ENCODE measurements at regions not wholly inside any gene's neighbourhood (a gene's known extent, or its start where the extent isn't known, plus 50 kb on each side); places are given as distances from the start of the nearest gene placed in this dataset.

DNA sequence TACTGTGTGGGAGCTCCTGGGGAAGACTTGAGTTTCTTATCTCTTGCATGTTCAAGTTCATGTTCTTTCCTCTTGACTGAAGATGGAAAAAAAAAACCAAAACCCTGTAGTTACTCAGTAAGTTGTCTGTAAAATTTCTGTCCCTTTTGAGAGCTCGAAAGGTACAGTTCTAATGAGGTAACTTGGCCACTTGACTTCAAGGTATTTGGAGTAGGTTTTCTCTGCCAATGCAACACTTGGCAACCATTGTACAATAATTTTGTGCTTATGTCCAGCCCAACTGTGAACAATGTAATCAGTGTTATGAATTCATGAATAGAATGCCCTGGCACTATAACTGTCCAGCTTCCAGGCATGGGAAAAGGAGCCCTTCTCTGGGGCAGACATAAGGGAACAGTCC, 111.0 kb downstream of the LIPG start:
- Histone ChIP-seq H3K27ac (no peak overlapping the region), H3K27me3 (no peaks in the 10 kb centered on the region), H3K4me3 (no peak overlapping the region), H3K4me1 (peaks cover 0 to 5% (median 0%) of the 10 kb centered on the region in 4 donors), H3K36me3 (no peaks in the 10 kb centered on the region), H3K9me3 (no peaks in the 10 kb centered on the region)
- no peak for ATAC-seq
- intact Hi-C loops (cut with DNase I) = no loop called here
- no peak for DNase-seq
- WGBS (ENCODE audit: insufficient coverage, low coverage, low lambda C conversion rate, missing lambda C conversion rate) = 83% methylated on average over 1 of the region's 1 CpG
- TF ChIP-seq, protein P1, sequence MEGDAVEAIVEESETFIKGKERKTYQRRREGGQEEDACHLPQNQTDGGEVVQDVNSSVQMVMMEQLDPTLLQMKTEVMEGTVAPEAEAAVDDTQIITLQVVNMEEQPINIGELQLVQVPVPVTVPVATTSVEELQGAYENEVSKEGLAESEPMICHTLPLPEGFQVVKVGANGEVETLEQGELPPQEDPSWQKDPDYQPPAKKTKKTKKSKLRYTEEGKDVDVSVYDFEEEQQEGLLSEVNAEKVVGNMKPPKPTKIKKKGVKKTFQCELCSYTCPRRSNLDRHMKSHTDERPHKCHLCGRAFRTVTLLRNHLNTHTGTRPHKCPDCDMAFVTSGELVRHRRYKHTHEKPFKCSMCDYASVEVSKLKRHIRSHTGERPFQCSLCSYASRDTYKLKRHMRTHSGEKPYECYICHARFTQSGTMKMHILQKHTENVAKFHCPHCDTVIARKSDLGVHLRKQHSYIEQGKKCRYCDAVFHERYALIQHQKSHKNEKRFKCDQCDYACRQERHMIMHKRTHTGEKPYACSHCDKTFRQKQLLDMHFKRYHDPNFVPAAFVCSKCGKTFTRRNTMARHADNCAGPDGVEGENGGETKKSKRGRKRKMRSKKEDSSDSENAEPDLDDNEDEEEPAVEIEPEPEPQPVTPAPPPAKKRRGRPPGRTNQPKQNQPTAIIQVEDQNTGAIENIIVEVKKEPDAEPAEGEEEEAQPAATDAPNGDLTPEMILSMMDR (IDR thresholded peaks at IDR 0.05) = no peak
- no peak for TF ChIP-seq POLR2A (IDR thresholded peaks at IDR 0.05)

DNA sequence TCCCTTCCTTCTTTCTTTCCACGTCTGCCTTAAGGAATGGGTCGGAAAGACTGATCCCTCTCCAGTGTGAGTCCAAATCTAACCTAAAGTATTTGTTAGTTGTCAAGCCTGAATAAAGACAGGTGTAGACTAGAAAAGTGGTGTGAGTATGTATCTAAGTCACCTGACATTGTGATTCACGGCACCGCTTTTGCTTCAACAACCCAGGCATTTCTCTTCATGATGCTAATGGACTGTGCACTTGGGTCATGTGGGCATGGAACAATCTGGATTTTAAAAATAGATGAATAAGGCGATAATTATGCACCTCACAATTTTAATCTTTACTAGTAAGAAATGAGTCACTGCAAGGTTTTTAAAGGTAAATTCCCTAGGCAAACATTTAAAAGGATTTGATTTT, 107.5 kb downstream of the LIPG start:
- H3K27me3 ChIP-seq = no peaks in the 10 kb centered on the region
- H3K9me3 ChIP-seq = no peaks in the 10 kb centered on the region
- 95% methylated on average over 4 of the region's 5 CpGs for WGBS (ENCODE audit: insufficient coverage, low coverage, low lambda C conversion rate, missing lambda C conversion rate)
- TF ChIP-seq POLR2A (IDR thresholded peaks at IDR 0.05) = no peak
- TF ChIP-seq, protein P1 (IDR thresholded peaks at IDR 0.05) = no peak
- H3K27ac ChIP-seq = no peak overlapping the region
- H3K4me3 ChIP-seq = no peak overlapping the region
- H3K36me3 ChIP-seq = no peaks in the 10 kb centered on the region
- H3K4me1 ChIP-seq = peaks cover 0 to 4% (median 0%) of the 10 kb centered on the region in 4 donors
- DNase-seq (no peak), ATAC-seq (no peak)
- intact Hi-C loops (cut with DNase I) = no loop called here

DNA sequence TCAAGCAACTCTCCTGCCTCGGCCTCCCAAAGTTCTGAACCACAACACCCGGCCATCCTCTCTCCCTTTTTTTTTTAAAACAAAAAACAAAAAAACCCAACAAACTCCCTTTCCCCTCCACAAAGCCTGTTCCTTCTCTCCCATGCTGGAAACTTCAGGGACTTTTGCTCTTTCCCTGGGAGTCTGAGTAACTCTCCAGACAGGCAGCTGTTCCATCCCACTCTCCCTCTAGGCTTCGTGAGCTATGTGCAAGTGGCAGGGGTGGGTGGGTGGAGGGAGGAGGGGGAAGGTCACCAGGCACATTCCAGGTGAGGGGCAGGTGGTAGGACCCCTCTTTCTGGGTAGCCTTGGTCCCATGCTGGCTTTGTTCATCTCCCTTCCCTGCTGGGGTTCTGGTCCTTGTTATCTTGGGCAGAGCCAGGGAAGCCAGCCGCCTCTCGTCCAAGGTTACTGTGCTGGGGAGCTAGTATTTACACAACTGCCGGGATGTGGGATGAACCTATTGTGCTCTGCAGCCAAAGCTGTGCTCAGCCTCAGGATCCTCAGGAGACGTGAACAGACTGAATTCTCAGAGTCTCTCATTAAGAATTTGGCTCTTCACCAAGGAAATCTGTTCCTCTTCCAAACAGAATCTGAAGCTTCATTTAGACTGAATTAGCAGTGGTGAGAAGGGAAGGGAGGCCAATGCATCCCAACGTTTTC, 106.9 kb downstream of the LIPG start:
- H3K9me3 ChIP-seq = no peaks in the 10 kb centered on the region
- intact Hi-C loops (cut with DNase I) = no loop called here
- no peak overlapping the region for H3K27ac ChIP-seq
- H3K4me1 ChIP-seq = peaks cover 0 to 4% (median 0%) of the 10 kb centered on the region in 4 donors
- no peak for TF ChIP-seq POLR2A (IDR thresholded peaks at IDR 0.05)
- TF ChIP-seq, protein P1 (IDR thresholded peaks at IDR 0.05) = no peak
- no peak overlapping the region for H3K4me3 ChIP-seq
- no peak for DNase-seq
- no peaks in the 10 kb centered on the region for H3K27me3 ChIP-seq
- peak; percentile 69 to 80 (median 73) for ATAC-seq
- WGBS (ENCODE audit: insufficient coverage, low coverage, low lambda C conversion rate, missing lambda C conversion rate) = 56% methylated on average over 4 of the region's 8 CpGs
- H3K36me3 ChIP-seq = no peaks in the 10 kb centered on the region

DNA sequence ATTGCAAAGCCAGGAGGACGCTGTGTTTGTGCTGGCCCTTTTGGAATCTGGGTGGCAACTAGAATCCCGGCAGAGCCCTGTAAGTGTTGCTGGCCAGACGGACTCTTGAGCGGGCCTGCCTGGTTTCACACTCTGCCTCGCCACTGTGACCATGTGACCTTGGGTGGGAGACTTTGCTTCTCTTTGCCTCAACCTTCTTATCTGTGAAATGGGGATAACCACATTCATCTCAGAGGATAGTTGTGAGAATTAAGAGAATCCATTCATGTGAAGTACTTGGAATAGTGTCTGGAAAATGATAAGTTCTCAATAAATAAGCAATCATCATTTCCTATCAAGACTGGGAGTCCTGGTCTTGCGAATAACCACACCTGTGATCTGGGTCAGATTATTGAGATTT, 105.6 kb downstream of the LIPG start:
- intact Hi-C loops (cut with DNase I) = no loop called here
- TF ChIP-seq, protein P1 (IDR thresholded peaks at IDR 0.05) = no peak
- no peak for TF ChIP-seq POLR2A (IDR thresholded peaks at IDR 0.05)
- Histone ChIP-seq H3K9me3 (no peaks in the 10 kb centered on the region), H3K27me3 (no peaks in the 10 kb centered on the region), H3K27ac (no peak overlapping the region), H3K4me3 (no peak overlapping the region), H3K36me3 (no peaks in the 10 kb centered on the region), H3K4me1 (peaks cover 0 to 4% (median 0%) of the 10 kb centered on the region in 4 donors)
- DNase-seq = no peak
- 66% methylated on average over 5 of the region's 6 CpGs for WGBS (ENCODE audit: insufficient coverage, low coverage, low lambda C conversion rate, missing lambda C conversion rate)
- no peak for ATAC-seq
